Erythroblast (primary cell): ENCODE measurements at regions not wholly inside any gene's neighbourhood (a gene's known extent, or its start where the extent isn't known, plus 50 kb on each side); places are given as distances from the start of the nearest gene placed in this dataset.

Experiments used
- GATA1 ChIP-seq: IDR thresholded peaks from 2 replicates; pipeline ENCODE4 v1.6.1; 2011; ENCODE audit warnings: low read depth, mild to moderate bottlenecking, control low read depth, low read length, moderate library complexity
- POLR2A ChIP-seq: IDR thresholded peaks from 2 replicates; pipeline ENCODE4 v1.6.1; 2011; ENCODE audit warnings: mild to moderate bottlenecking, low read length

GRCh38 chr3:8239718-8240695 lies 261.6 kb upstream of the LMCD1 start:
- TF ChIP-seq POLR2A (no peak), GATA1 (no peak)
